Liver (tissue), 8 donors: ENCODE measurements at regions not wholly inside any gene's neighbourhood (a gene's known extent, or its start where the extent isn't known, plus 50 kb on each side); places are given as distances from the start of the nearest gene placed in this dataset.

Experiments
- DNase-seq: peaks from one replicate; pipeline ENCODE4 v3.0.0-alpha.2; 2017; ENCODE audit warnings: low spot score
- H3K27ac ChIP-seq, 2 donors: one replicate each; pipeline ENCODE4 v1.7.0; 2013; ENCODE audit warnings: inconsistent platforms in 2 of 2, low read length in 2 of 2, control low read depth in 1 of 2, low read depth in 1 of 2, mild to moderate bottlenecking in 1 of 2
- H3K27me3 ChIP-seq, 4 donors: one replicate each; pipeline versions ENCODE4 v1.6.1 to v1.7.0; 2013; ENCODE audit warnings: low read length in 3 of 4, inconsistent platforms in 1 of 4, mild to moderate bottlenecking in 1 of 4, moderate library complexity in 1 of 4; ENCODE audit not compliant: control insufficient read depth in 4 of 4, insufficient read depth in 4 of 4
- H3K36me3 ChIP-seq, 4 donors: one replicate each; pipeline versions ENCODE4 v1.6.1 to v1.7.0; 2013; ENCODE audit warnings: low read length in 3 of 4, mild to moderate bottlenecking in 3 of 4, low read depth in 1 of 4, moderate library complexity in 1 of 4; ENCODE audit not compliant: control insufficient read depth in 4 of 4, insufficient read depth in 3 of 4
- H3K4me1 ChIP-seq, 4 donors: one replicate each; pipeline versions ENCODE4 v1.6.1 to v1.7.0; 2013; ENCODE audit warnings: low read length in 3 of 4, mild to moderate bottlenecking in 3 of 4, moderate library complexity in 1 of 4; ENCODE audit not compliant: control insufficient read depth in 4 of 4, insufficient read depth in 4 of 4
- H3K4me3 ChIP-seq, 3 donors: one replicate each; pipeline versions ENCODE4 v1.6.1 to v1.7.0; 2013; ENCODE audit warnings: low read length in 3 of 3, control low read depth in 1 of 3, low read depth in 1 of 3, mild to moderate bottlenecking in 1 of 3
- H3K9ac ChIP-seq, 2 donors: one replicate each; pipeline ENCODE4 v1.7.0; 2013; ENCODE audit warnings: low read length in 2 of 2, mild to moderate bottlenecking in 2 of 2, moderate library complexity in 2 of 2, control low read depth in 1 of 2, low read depth in 1 of 2
- H3K9me3 ChIP-seq, 4 donors: one replicate each; pipeline versions ENCODE4 v1.6.1 to v1.7.0; 2013; ENCODE audit warnings: low read length in 3 of 4; ENCODE audit not compliant: control insufficient read depth in 4 of 4
- CTCF ChIP-seq: fragments of 150-350 bp; IDR thresholded peaks from 2 replicates; pipeline ENCODE4 v1.5.1; 2017; ENCODE audit warnings: improper control_type of control experiment, low read depth, low read length; ENCODE audit not compliant: missing input control
- EGR1 ChIP-seq, 2 donors: IDR thresholded peaks; 2 replicates each; pipeline ENCODE4 v1.6.1; 2016 to 2018; ENCODE audit warnings: antibody characterized with exemption in 2 of 2, low read depth in 2 of 2
- FOXA1 ChIP-seq: IDR thresholded peaks from 2 replicates; pipeline ENCODE4 v1.6.1; 2016; ENCODE audit warnings: antibody characterized with exemption
- FOXA2 ChIP-seq: IDR thresholded peaks from 2 replicates; pipeline ENCODE4 v1.6.1; 2016; ENCODE audit warnings: antibody characterized with exemption
- GABPA ChIP-seq, 2 donors: IDR thresholded peaks in 1 of 2; conservative IDR thresholded peaks in 1 of 2; 2 replicates each; pipeline ENCODE4 v1.6.1; 2016; ENCODE audit warnings: antibody characterized with exemption in 2 of 2, mild to moderate bottlenecking in 1 of 2, moderate library complexity in 1 of 2
- HNF4A ChIP-seq, 2 donors: conservative IDR thresholded peaks; 2 replicates each; pipeline ENCODE4 v1.6.1; 2016; ENCODE audit warnings: antibody characterized with exemption in 2 of 2, mild to moderate bottlenecking in 2 of 2
- HNF4G ChIP-seq: IDR thresholded peaks from 2 replicates; pipeline ENCODE4 v1.6.1; 2016; ENCODE audit warnings: antibody characterized with exemption
- JUND ChIP-seq, 2 donors: IDR thresholded peaks; 2 replicates each; pipeline ENCODE4 v1.6.1; 2016; ENCODE audit warnings: antibody characterized with exemption in 2 of 2
- MAX ChIP-seq: IDR thresholded peaks from 2 replicates; pipeline ENCODE4 v1.6.1; 2016; ENCODE audit warnings: antibody characterized with exemption
- NR2F2 ChIP-seq: IDR thresholded peaks from 2 replicates; pipeline ENCODE4 v1.6.1; 2016; ENCODE audit warnings: antibody characterized with exemption
- RAD21 ChIP-seq, 2 donors: IDR thresholded peaks; 2 replicates each; pipeline ENCODE4 v1.6.1; 2016; ENCODE audit warnings: antibody characterized with exemption in 2 of 2, mild to moderate bottlenecking in 2 of 2
- REST ChIP-seq: IDR thresholded peaks from 2 replicates; pipeline ENCODE4 v1.6.1; 2016; ENCODE audit warnings: antibody characterized with exemption, mild to moderate bottlenecking
- RXRA ChIP-seq, 2 donors: IDR thresholded peaks; 2 replicates each; pipeline ENCODE4 v1.6.1; 2017 to 2018; ENCODE audit warnings: antibody characterized with exemption in 2 of 2, mild to moderate bottlenecking in 1 of 2
- SP1 ChIP-seq: IDR thresholded peaks from 2 replicates; pipeline ENCODE4 v1.6.1; 2018; ENCODE audit warnings: antibody characterized with exemption, mild to moderate bottlenecking
- TAF1 ChIP-seq: conservative IDR thresholded peaks from 2 replicates; pipeline ENCODE4 v1.6.1; 2016; ENCODE audit warnings: antibody characterized with exemption, mild to moderate bottlenecking
- YY1 ChIP-seq: IDR thresholded peaks from 2 replicates; pipeline ENCODE4 v1.6.1; 2016; ENCODE audit warnings: antibody characterized with exemption, mild to moderate bottlenecking
- ZBTB33 ChIP-seq: IDR thresholded peaks from 2 replicates; pipeline ENCODE4 v1.6.1; 2016; ENCODE audit warnings: antibody characterized with exemption
- WGBS: extraction: QIAGEN DNeasy Blood & Tissue Kit; methylation state at CpG from one replicate; pipeline ENCODE4 v1.1.7; 2013; 5-methylcytosine and 5-hydroxymethylcytosine counted together
- donor health status: healthy.
- donor health status: healthy.
- donor health status: healthy.
- donor health status: healthy.
- donor health status: healthy.

GRCh38 chr3:5638550-5638949, 451.0 kb downstream of the EDEM1 start:
- H3K27me3 ChIP-seq = no peaks in the 10 kb centered on the region
- H3K4me3 ChIP-seq = no peak overlapping the region
- no peaks in the 10 kb centered on the region for H3K36me3 ChIP-seq
- H3K27ac ChIP-seq = no peak overlapping the region
- H3K4me1 ChIP-seq = no peaks in the 10 kb centered on the region
- peaks cover 0 to 8% (median 0%) of the 10 kb centered on the region in 4 donors for H3K9me3 ChIP-seq
- TF ChIP-seq YY1 (no peak), SP1 (no peak), FOXA2 (no peak), RAD21 (IDR thresholded peaks at IDR 0.05) (no peak), EGR1 (IDR thresholded peaks at IDR 0.05; ENCODE audit: low read depth in 2 of 2) (no peak), TAF1 (no peak), RXRA (IDR thresholded peaks at IDR 0.05) (no peak)
- no peak overlapping the region for H3K9ac ChIP-seq
- no peak for DNase-seq
- WGBS = 97% methylated on average over 2 of the region's 2 CpGs

- Histone ChIP-seq H3K27me3 (peaks cover 0 to 2% (median 0%) of the 10 kb centered on the region in 4 donors), H3K36me3 (no peaks in the 10 kb centered on the region), H3K27ac (no peak overlapping the region), H3K9me3 (no peaks in the 10 kb centered on the region), H3K4me1 (no peaks in the 10 kb centered on the region), H3K4me3 (no peak overlapping the region), H3K9ac (no peak overlapping the region)
- DNase-seq = no peak
- TF ChIP-seq YY1 (no peak), HNF4G (no peak), EGR1 (IDR thresholded peaks at IDR 0.05; ENCODE audit: low read depth in 2 of 2) (no peak), MAX (no peak), NR2F2 (no peak), GABPA (IDR thresholded peaks at IDR 0.05 in 1 of 2, conservative IDR thresholded peaks at IDR 0.05 in 1 of 2) (no peak), FOXA2 (no peak), ZBTB33 (no peak), FOXA1 (no peak), JUND (IDR thresholded peaks at IDR 0.05) (no peak), SP1 (no peak), RXRA (IDR thresholded peaks at IDR 0.05) (no peak), TAF1 (no peak), REST (no peak), CTCF (no peak), HNF4A (conservative IDR thresholded peaks at IDR 0.05) (no peak), RAD21 (IDR thresholded peaks at IDR 0.05) (no peak)
- WGBS = 49% methylated on average over 7 of the region's 7 CpGs
These were observed 457.5 kb downstream of the EDEM1 start for GRCh38 chr3:5644773-5645670.
